Esophagus muscularis mucosa (tissue), 4 donors: ENCODE measurements at regions not wholly inside any gene's neighbourhood (a gene's known extent, or its start where the extent isn't known, plus 50 kb on each side); places are given as distances from the start of the nearest gene placed in this dataset.

Experiments
- EP300 ChIP-seq: sonication (generic); formaldehyde crosslinking; IDR thresholded peaks from one replicate; pipeline ENCODE4 v1.6.1; 2017; ENCODE audit warnings: antibody characterized with exemption
- POLR2A ChIP-seq: fragments of 450-650 bp; IDR thresholded peaks from one replicate; pipeline ENCODE4 v1.6.1; 2017; ENCODE audit warnings: antibody characterized with exemption, moderate library complexity, mild to moderate bottlenecking, low read depth
- POLR2AphosphoS5 ChIP-seq, 2 donors: sonication (generic); formaldehyde crosslinking; IDR thresholded peaks; one replicate each; pipeline ENCODE4 v1.6.1; 2017; ENCODE audit warnings: antibody characterized with exemption in 2 of 2
- TF ChIP-seq, protein P1 (sequence below), 3 experiments: fragments of 200-600 bp in 2 of 3; fragments of 450-650 bp in 1 of 3; sonication (generic) in 2 of 3; IDR thresholded peaks; one replicate each; pipeline ENCODE4 v1.5.1; 2017 to 2019; ENCODE audit warnings: antibody characterized with exemption in 3 of 3, mild to moderate bottlenecking in 2 of 3, moderate library complexity in 1 of 3

DNA sequence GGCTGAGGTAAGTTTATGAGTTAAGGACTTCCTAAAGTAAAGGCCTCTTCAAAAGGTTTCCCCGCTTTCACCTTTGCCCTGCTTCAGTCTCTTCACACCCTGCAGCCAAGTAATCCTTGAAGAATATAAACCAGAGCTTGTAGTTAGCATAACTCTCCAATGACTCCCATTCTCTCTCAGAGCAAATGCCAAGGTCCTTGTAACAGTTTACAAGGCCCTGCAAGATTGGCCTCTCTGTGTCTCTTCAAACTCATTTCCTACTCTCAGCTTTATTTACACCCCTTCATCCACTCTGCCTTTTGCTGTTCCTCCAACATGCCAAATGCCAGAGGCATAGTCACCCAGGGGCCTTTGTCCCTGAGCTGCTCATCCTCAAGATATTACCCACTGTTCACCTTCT, 60.5 kb upstream of the MME start:
- TF ChIP-seq, protein P1, sequence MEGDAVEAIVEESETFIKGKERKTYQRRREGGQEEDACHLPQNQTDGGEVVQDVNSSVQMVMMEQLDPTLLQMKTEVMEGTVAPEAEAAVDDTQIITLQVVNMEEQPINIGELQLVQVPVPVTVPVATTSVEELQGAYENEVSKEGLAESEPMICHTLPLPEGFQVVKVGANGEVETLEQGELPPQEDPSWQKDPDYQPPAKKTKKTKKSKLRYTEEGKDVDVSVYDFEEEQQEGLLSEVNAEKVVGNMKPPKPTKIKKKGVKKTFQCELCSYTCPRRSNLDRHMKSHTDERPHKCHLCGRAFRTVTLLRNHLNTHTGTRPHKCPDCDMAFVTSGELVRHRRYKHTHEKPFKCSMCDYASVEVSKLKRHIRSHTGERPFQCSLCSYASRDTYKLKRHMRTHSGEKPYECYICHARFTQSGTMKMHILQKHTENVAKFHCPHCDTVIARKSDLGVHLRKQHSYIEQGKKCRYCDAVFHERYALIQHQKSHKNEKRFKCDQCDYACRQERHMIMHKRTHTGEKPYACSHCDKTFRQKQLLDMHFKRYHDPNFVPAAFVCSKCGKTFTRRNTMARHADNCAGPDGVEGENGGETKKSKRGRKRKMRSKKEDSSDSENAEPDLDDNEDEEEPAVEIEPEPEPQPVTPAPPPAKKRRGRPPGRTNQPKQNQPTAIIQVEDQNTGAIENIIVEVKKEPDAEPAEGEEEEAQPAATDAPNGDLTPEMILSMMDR (IDR thresholded peaks at IDR 0.05): no peak
- TF ChIP-seq POLR2A (no peak), POLR2AphosphoS5 (IDR thresholded peaks at IDR 0.05) (no peak), EP300 (no peak)
